CD14-positive monocyte (primary cell): ENCODE measurements at regions not wholly inside any gene's neighbourhood (a gene's known extent, or its start where the extent isn't known, plus 50 kb on each side); places are given as distances from the start of the nearest gene placed in this dataset.

Source experiments
- DNase-seq, 3 donors: peaks; one replicate each; pipeline ENCODE4 v3.0.0-alpha.2; 2011 to 2022
- H2AFZ ChIP-seq: 2 replicates; pipeline ENCODE4 v1.6.0; 2012; ENCODE audit warnings: mild to moderate bottlenecking, low read depth, low read length, inconsistent platforms; ENCODE audit not compliant: insufficient read depth, poor library complexity, severe bottlenecking
- H3K27ac ChIP-seq, 2 donors: 1 replicate in 1 of 2; 2 replicates in 1 of 2; pipeline ENCODE4 v1.5.1; 2012 to 2013; ENCODE audit warnings: low read length in 2 of 2, control low read depth in 1 of 2, inconsistent platforms in 1 of 2, low read depth in 1 of 2, mild to moderate bottlenecking in 1 of 2
- H3K27me3 ChIP-seq, 2 donors: one replicate each; pipeline versions ENCODE4 v1.6.0 to v1.6.1; 2011 to 2013; ENCODE audit warnings: low read length in 2 of 2; ENCODE audit not compliant: control insufficient read depth in 2 of 2, insufficient read depth in 2 of 2
- H3K36me3 ChIP-seq, 2 donors: replicated peaks in 1 of 2; 1 replicate in 1 of 2; 2 replicates in 1 of 2; pipeline versions ENCODE4 v1.5.1 to v1.6.1; 2012 to 2013; ENCODE audit warnings: low read length in 2 of 2, control low read depth in 1 of 2, inconsistent platforms in 1 of 2, mild to moderate bottlenecking in 1 of 2; ENCODE audit not compliant: insufficient read depth in 2 of 2, control insufficient read depth in 1 of 2
- H3K4me1 ChIP-seq, 2 donors: 1 replicate in 1 of 2; 2 replicates in 1 of 2; pipeline versions ENCODE4 v1.5.1 to v1.6.1; 2012 to 2013; ENCODE audit warnings: low read length in 2 of 2, control low read depth in 1 of 2, inconsistent platforms in 1 of 2, mild to moderate bottlenecking in 1 of 2, moderate library complexity in 1 of 2; ENCODE audit not compliant: insufficient read depth in 2 of 2, control insufficient read depth in 1 of 2
- H3K4me2 ChIP-seq: replicated peaks from 2 replicates; pipeline ENCODE3; 2012; ENCODE audit warnings: low read length, moderate library complexity, mild to moderate bottlenecking; ENCODE audit not compliant: poor library complexity, severe bottlenecking; ENCODE audit errors: extremely low read depth
- H3K4me3 ChIP-seq, 3 experiments: fragments of 200-600 bp in 1 of 3; sonication (generic) in 1 of 3; replicated peaks in 1 of 3; 1 replicate in 2 of 3; 2 replicates in 1 of 3; pipeline ENCODE4 v1.5.1; 2011 to 2013; ENCODE audit warnings: low read length in 3 of 3, mild to moderate bottlenecking in 3 of 3, control low read depth in 2 of 3, low read depth in 2 of 3, inconsistent platforms in 1 of 3, moderate library complexity in 1 of 3
- H3K79me2 ChIP-seq: 2 replicates; pipeline ENCODE4 v1.6.0; 2012; ENCODE audit warnings: mild to moderate bottlenecking, control low read depth, inconsistent platforms, low read length, moderate library complexity; ENCODE audit not compliant: insufficient read depth
- H3K9ac ChIP-seq: 2 replicates; pipeline ENCODE4 v1.6.0; 2017; ENCODE audit warnings: low read length, mild to moderate bottlenecking; ENCODE audit not compliant: insufficient read depth, poor library complexity, severe bottlenecking
- H3K9me3 ChIP-seq, 2 donors: replicated peaks in 1 of 2; 1 replicate in 1 of 2; 2 replicates in 1 of 2; pipeline versions ENCODE4 v1.5.1 to v1.6.1; 2012 to 2013; ENCODE audit warnings: low read length in 2 of 2, control low read depth in 1 of 2; ENCODE audit not compliant: control insufficient read depth in 1 of 2, insufficient read depth in 1 of 2
- H4K20me1 ChIP-seq: 2 replicates; pipeline ENCODE4 v1.6.0; 2012; ENCODE audit warnings: mild to moderate bottlenecking, low read length, control low read depth, moderate library complexity; ENCODE audit not compliant: insufficient read depth
- H3K27ac Mint-ChIP-seq, 7 donors: one replicate each; pipeline ENCODE4 v1.8.0; 2020; ENCODE audit warnings: mild to moderate bottlenecking in 7 of 7, mixed read lengths in 7 of 7, moderate library complexity in 6 of 7, inconsistent platforms in 2 of 7
- H3K27me3 Mint-ChIP-seq, 3 donors: one replicate each; pipeline ENCODE4 v1.8.0; 2021 to 2022; ENCODE audit warnings: low read depth in 3 of 3, mild to moderate bottlenecking in 3 of 3, mixed read lengths in 3 of 3, moderate library complexity in 3 of 3, inconsistent platforms in 1 of 3
- H3K36me3 Mint-ChIP-seq, 2 donors: one replicate each; pipeline ENCODE4 v1.8.0; 2020; ENCODE audit warnings: mixed read lengths in 2 of 2, inconsistent platforms in 1 of 2, mild to moderate bottlenecking in 1 of 2
- H3K4me1 Mint-ChIP-seq: one replicate; pipeline ENCODE4 v1.8.0; 2020; ENCODE audit warnings: mild to moderate bottlenecking, mixed read lengths
- H3K4me3 Mint-ChIP-seq, 2 donors: one replicate each; pipeline ENCODE4 v1.8.0; 2020; ENCODE audit warnings: mild to moderate bottlenecking in 2 of 2, mixed read lengths in 2 of 2, moderate library complexity in 1 of 2
- H3K9me3 Mint-ChIP-seq, 7 donors: one replicate each; pipeline ENCODE4 v1.8.0; 2020 to 2022; ENCODE audit warnings: mixed read lengths in 7 of 7, mild to moderate bottlenecking in 6 of 7, moderate library complexity in 6 of 7, inconsistent platforms in 2 of 7
- CTCF ChIP-seq: fragments of 200-600 bp; IDR thresholded peaks from one replicate; pipeline ENCODE4 v1.8.0; 2022; ENCODE audit warnings: antibody characterized with exemption, mild to moderate bottlenecking
- WGBS: methylation state at CpG from one replicate; pipeline ENCODE4 v1.1.5; 2013; ENCODE audit warnings: missing lambda C conversion rate; ENCODE audit not compliant: insufficient coverage; 5-methylcytosine and 5-hydroxymethylcytosine counted together
- intact Hi-C, 2 donors: fragments of 100-400 bp; cut with micrococcal nuclease; formaldehyde crosslinking; loops; one replicate each; pipeline versions ENCODE4 v1.15.0 to v1.15.1; 2023

- H3K4me1 Mint-ChIP-seq: no peaks in the 10 kb centered on the region
Observed at GRCh38 chrX:97858592-97858991, 974.9 kb downstream of the RPA4 start.

GRCh38 chrX:97860226-97860625 lies 976.5 kb downstream of the RPA4 start:
- Histone ChIP-seq H3K4me2 (no peak overlapping the region), H3K9ac (no peak overlapping the region), H3K4me3 (no peak overlapping the region), H2AFZ (no peak overlapping the region), H3K79me2 (no peaks in the 10 kb centered on the region), H3K9me3 (no peaks in the 10 kb centered on the region), H3K27me3 (no peaks in the 10 kb centered on the region), H3K4me1 (no peaks in the 10 kb centered on the region), H3K27ac (no peak overlapping the region), H3K36me3 (no peaks in the 10 kb centered on the region), H4K20me1 (no peaks in the 10 kb centered on the region)
- Mint-ChIP-seq H3K36me3 (no peaks in the 10 kb centered on the region), H3K27ac (no peak overlapping the region), H3K27me3 (peaks cover 0 to 3% (median 0%) of the 10 kb centered on the region in 3 donors), H3K4me1 (no peaks in the 10 kb centered on the region), H3K9me3 (peaks cover 0 to 2% (median 0%) of the 10 kb centered on the region in 7 donors), H3K4me3 (no peak overlapping the region)
- TF ChIP-seq CTCF: no peak
- intact Hi-C loops: no loop called here
- no CpG with 5 or more reads among the region's 1 CpG for WGBS
- no peak for DNase-seq

More at GRCh38 chrX:97858592-97858991, 974.9 kb downstream of the RPA4 start:
- Histone ChIP-seq H3K27me3 (no peaks in the 10 kb centered on the region), H3K4me2 (no peak overlapping the region), H3K4me1 (no peaks in the 10 kb centered on the region), H3K4me3 (no peak overlapping the region), H3K9me3 (no peaks in the 10 kb centered on the region), H2AFZ (no peak overlapping the region), H3K79me2 (no peaks in the 10 kb centered on the region), H3K27ac (no peak overlapping the region), H4K20me1 (no peaks in the 10 kb centered on the region), H3K36me3 (no peaks in the 10 kb centered on the region), H3K9ac (no peak overlapping the region)
- Mint-ChIP-seq H3K9me3 (peaks cover 0 to 2% (median 0%) of the 10 kb centered on the region in 7 donors), H3K4me3 (no peak overlapping the region), H3K36me3 (no peaks in the 10 kb centered on the region), H3K27me3 (peaks cover 0 to 4% (median 0%) of the 10 kb centered on the region in 3 donors), H3K27ac (peak overlapping the region in 1 of 7 donors; percentile 22)
- no peak for TF ChIP-seq CTCF
- DNase-seq: no peak
- intact Hi-C loops: no loop called here
- no CpG with 5 or more reads among the region's 1 CpG for WGBS
